Adrenal gland (tissue), 9 donors: ENCODE measurements at regions not wholly inside any gene's neighbourhood (a gene's known extent, or its start where the extent isn't known, plus 50 kb on each side); places are given as distances from the start of the nearest gene placed in this dataset.

Experiments
- DNase-seq, 7 donors: peaks; one replicate each; pipeline ENCODE4 v3.0.0-alpha.2; 2019 to 2020
- H3K27ac ChIP-seq, 5 donors: fragments of 200-600 bp; sonication (generic) in 4 of 5; 1 replicate in 3 of 5; 2 replicates in 2 of 5; pipeline versions ENCODE4 v1.5.1 to v1.8.0; 2016 to 2020; ENCODE audit warnings: mild to moderate bottlenecking in 1 of 5
- H3K27me3 ChIP-seq: fragments of 200-600 bp; 2 replicates; pipeline ENCODE4 v1.8.0; 2021
- H3K36me3 ChIP-seq, 2 donors: fragments of 200-600 bp; replicated peaks in 1 of 2; 1 replicate in 1 of 2; 2 replicates in 1 of 2; pipeline versions ENCODE4 v1.5.1 to v1.8.0; 2018 to 2022
- H3K4me1 ChIP-seq, 2 donors: fragments of 200-600 bp; replicated peaks in 1 of 2; 1 replicate in 1 of 2; 2 replicates in 1 of 2; pipeline versions ENCODE4 v1.5.1 to v1.8.0; 2018 to 2021
- H3K4me3 ChIP-seq, 4 donors: fragments of 200-600 bp; sonication (generic) in 3 of 4; one replicate each; pipeline ENCODE4 v1.5.1; 2016 to 2018
- H3K9me3 ChIP-seq, 3 donors: fragments of 200-600 bp; sonication (generic) in 1 of 3; replicated peaks in 1 of 3; 1 replicate in 2 of 3; 2 replicates in 1 of 3; pipeline versions ENCODE4 v1.5.1 to v1.8.0; 2016 to 2021
- CTCF ChIP-seq, 6 experiments: fragments of 450-650 bp in 4 of 6; fragments of 200-600 bp in 2 of 6; sonication (generic) in 1 of 6; IDR thresholded peaks; 1 replicate in 5 of 6; 2 replicates in 1 of 6; pipeline versions ENCODE4 v1.5.1 to v1.8.0; 2016 to 2021; ENCODE audit warnings: antibody characterized with exemption in 6 of 6, mild to moderate bottlenecking in 2 of 6, moderate library complexity in 1 of 6
- POLR2A ChIP-seq, 2 donors: fragments of 450-650 bp; IDR thresholded peaks; one replicate each; pipeline ENCODE4 v1.6.1; 2017; ENCODE audit warnings: antibody characterized with exemption in 2 of 2, mild to moderate bottlenecking in 2 of 2, moderate library complexity in 1 of 2
- WGBS, 4 donors: extraction: QIAGEN DNeasy Blood & Tissue Kit in 2 of 4; methylation state at CpG; one replicate each; pipeline versions ENCODE4 v1.1.5 to v1.1.7; 2013 to 2017; 5-methylcytosine and 5-hydroxymethylcytosine counted together
- intact Hi-C, 2 donors: fragments of 100-400 bp; cut with DNase I; formaldehyde crosslinking; loops; one replicate each; pipeline versions ENCODE4 v1.14.1 to v1.15.0; 2022 to 2023
- donor health status: healthy with polysubstance abuse.
- donor health status: Bipolar disorder and iron deficiency.
- donor health status: DM: yes; HTN: yes; CAD: no.
- donor health status: DM: no; HTN: no; CAD: no.
- donor health status: DM: no; HTN: no; CAD: no.

- TF ChIP-seq POLR2A (IDR thresholded peaks at IDR 0.05) (no peak), CTCF (IDR thresholded peaks at IDR 0.05) (no peak)
- Histone ChIP-seq H3K9me3 (no peaks in the 10 kb centered on the region), H3K4me3 (no peak overlapping the region), H3K4me1 (no peaks in the 10 kb centered on the region), H3K27ac (no peak overlapping the region), H3K27me3 (no peaks in the 10 kb centered on the region), H3K36me3 (no peaks in the 10 kb centered on the region)
- intact Hi-C loops, result loop anchor here in 1 of 2 donors (10.0 kb wide), 1 partner anchor 487 kb away; no protein-coding TSS in a partner anchor
- DNase-seq, result no peak
- WGBS, 4 donors, result 84 to 89% (median 88%) methylated on average over 3 of the region's 3 CpGs
Observed at GRCh38 chr7:63041786-63042185, 956.9 kb upstream of the ZNF722 start.

GRCh38 chr7:63042730-63043511 lies 955.7 kb upstream of the ZNF722 start:
- H3K4me1 ChIP-seq, result no peaks in the 10 kb centered on the region
- no peak for DNase-seq
- WGBS, 4 donors, result 54 to 63% (median 60%) methylated on average over 10 of the region's 10 CpGs

GRCh38 chr7:63043657-63044543 lies 954.7 kb upstream of the ZNF722 start:
- TF ChIP-seq CTCF (IDR thresholded peaks at IDR 0.05), result no peak
- TF ChIP-seq POLR2A (IDR thresholded peaks at IDR 0.05), result no peak
- DNase-seq, result peak in 2 of 7 donors; percentile 10 to 35
- H3K27ac ChIP-seq, result no peak overlapping the region
- H3K4me1 ChIP-seq, result no peaks in the 10 kb centered on the region
- no peaks in the 10 kb centered on the region for H3K9me3 ChIP-seq
- H3K27me3 ChIP-seq, result no peaks in the 10 kb centered on the region
- 53 to 68% (median 54%) methylated on average over 5 to 9 of the region's 9 CpGs for WGBS, 4 donors
- intact Hi-C loops, result loop anchor here in 1 of 2 donors (10.0 kb wide), 1 partner anchor 489 kb away; no protein-coding TSS in a partner anchor
- H3K36me3 ChIP-seq, result no peaks in the 10 kb centered on the region
- H3K4me3 ChIP-seq, result no peak overlapping the region

More at GRCh38 chr7:63042730-63043511, 955.7 kb upstream of the ZNF722 start:
- TF ChIP-seq CTCF (IDR thresholded peaks at IDR 0.05) (no peak), POLR2A (IDR thresholded peaks at IDR 0.05) (no peak)
- Histone ChIP-seq H3K36me3 (no peaks in the 10 kb centered on the region), H3K4me3 (no peak overlapping the region), H3K27ac (no peak overlapping the region), H3K9me3 (no peaks in the 10 kb centered on the region), H3K27me3 (no peaks in the 10 kb centered on the region)
- intact Hi-C loops, result loop anchor here in 1 of 2 donors (10.0 kb wide), 1 partner anchor 488 kb away; no protein-coding TSS in a partner anchor

- intact Hi-C loops, result loop anchor here in 1 of 2 donors (10.0 kb wide), 1 partner anchor 490 kb away; no protein-coding TSS in a partner anchor
- Histone ChIP-seq H3K4me3 (no peak overlapping the region), H3K36me3 (no peaks in the 10 kb centered on the region), H3K27me3 (no peaks in the 10 kb centered on the region), H3K4me1 (no peaks in the 10 kb centered on the region), H3K9me3 (no peaks in the 10 kb centered on the region), H3K27ac (no peak overlapping the region)
- no peak for TF ChIP-seq POLR2A (IDR thresholded peaks at IDR 0.05)
- TF ChIP-seq CTCF (IDR thresholded peaks at IDR 0.05), result no peak
- 56 to 69% (median 64%) methylated on average over 2 to 3 of the region's 3 CpGs for WGBS, 4 donors
- DNase-seq, result no peak
Observed at GRCh38 chr7:63044721-63045120, 953.9 kb upstream of the ZNF722 start.
